Esophagus (tissue), 2 donors: ENCODE measurements at regions not wholly inside any gene's neighbourhood (a gene's known extent, or its start where the extent isn't known, plus 50 kb on each side); places are given as distances from the start of the nearest gene placed in this dataset.
A peak's percentile ranks its signal among the peaks of the same experiment; 100 is the strongest.

Source experiments
- H3K27ac ChIP-seq, 2 donors: one replicate each; pipeline ENCODE4 v1.5.1; 2013; ENCODE audit warnings: low read depth in 2 of 2, mild to moderate bottlenecking in 2 of 2, inconsistent platforms in 1 of 2, low read length in 1 of 2, moderate library complexity in 1 of 2
- H3K27me3 ChIP-seq, 2 donors: one replicate each; pipeline ENCODE4 v1.6.1; 2013; ENCODE audit warnings: low read length in 2 of 2, control low read depth in 1 of 2, mild to moderate bottlenecking in 1 of 2; ENCODE audit not compliant: insufficient read depth in 2 of 2, control insufficient read depth in 1 of 2
- H3K36me3 ChIP-seq, 2 donors: one replicate each; pipeline ENCODE4 v1.6.1; 2013; ENCODE audit warnings: low read length in 1 of 2; ENCODE audit not compliant: control insufficient read depth in 2 of 2, insufficient read depth in 2 of 2
- H3K4me1 ChIP-seq, 2 donors: one replicate each; pipeline ENCODE4 v1.6.1; 2013; ENCODE audit warnings: low read length in 1 of 2; ENCODE audit not compliant: control insufficient read depth in 2 of 2, insufficient read depth in 2 of 2
- H3K4me3 ChIP-seq, 2 donors: one replicate each; pipeline ENCODE4 v1.5.1; 2013; ENCODE audit warnings: low read length in 2 of 2, mild to moderate bottlenecking in 2 of 2, low read depth in 1 of 2, moderate library complexity in 1 of 2
- H3K9me3 ChIP-seq, 2 donors: one replicate each; pipeline ENCODE4 v1.6.1; 2013; ENCODE audit warnings: mild to moderate bottlenecking in 2 of 2, low read depth in 1 of 2, low read length in 1 of 2, moderate library complexity in 1 of 2; ENCODE audit not compliant: control insufficient read depth in 2 of 2, insufficient read depth in 1 of 2
- WGBS, 2 donors: extraction: QIAGEN DNeasy Blood & Tissue Kit; methylation state at CpG; one replicate each; pipeline ENCODE4 v1.1.7; 2013; 5-methylcytosine and 5-hydroxymethylcytosine counted together
- donor health status: healthy with polysubstance abuse.
- donor health status: Bipolar disorder and iron deficiency.

GRCh38 chr16:85235991-85236817, 123.9 kb upstream of the CIBAR2 start:
- WGBS, 2 donors: 20 to 34% methylated on average over 15 to 20 of the region's 20 CpGs
- Histone ChIP-seq H3K36me3 (no peaks in the 10 kb centered on the region), H3K4me3 (no peak overlapping the region), H3K27me3 (no peaks in the 10 kb centered on the region), H3K27ac (peak overlapping the region in 1 of 2 donors; percentile 46), H3K9me3 (no peaks in the 10 kb centered on the region), H3K4me1 (peaks cover 2 to 9% of the 10 kb centered on the region in 2 donors)

- Histone ChIP-seq H3K27ac (no peak overlapping the region), H3K4me3 (no peak overlapping the region), H3K36me3 (no peaks in the 10 kb centered on the region), H3K4me1 (peaks cover 1 to 9% of the 10 kb centered on the region in 2 donors), H3K27me3 (no peaks in the 10 kb centered on the region), H3K9me3 (no peaks in the 10 kb centered on the region)
- WGBS, 2 donors: 72 to 73% methylated on average over 5 of the region's 5 CpGs
These were observed 124.5 kb upstream of the CIBAR2 start for GRCh38 chr16:85236818-85237150.

- no peak overlapping the region for H3K27ac ChIP-seq
- no peaks in the 10 kb centered on the region for H3K27me3 ChIP-seq
- 74 to 77% methylated on average over 6 of the region's 6 CpGs for WGBS, 2 donors
- no peaks in the 10 kb centered on the region for H3K36me3 ChIP-seq
- H3K4me1 ChIP-seq: peaks cover 0 to 9% of the 10 kb centered on the region in 2 donors
- no peaks in the 10 kb centered on the region for H3K9me3 ChIP-seq
- H3K4me3 ChIP-seq: no peak overlapping the region
These were observed 125.5 kb upstream of the CIBAR2 start for GRCh38 chr16:85237817-85238216.

- H3K36me3 ChIP-seq: no peaks in the 10 kb centered on the region
- no peaks in the 10 kb centered on the region for H3K27me3 ChIP-seq
- H3K9me3 ChIP-seq: no peaks in the 10 kb centered on the region
- WGBS, 2 donors: 41 to 65% methylated on average over 17 of the region's 17 CpGs
- H3K4me3 ChIP-seq: no peak overlapping the region
- peaks cover 0 to 9% of the 10 kb centered on the region in 2 donors for H3K4me1 ChIP-seq
- no peak overlapping the region for H3K27ac ChIP-seq
These were observed 126.0 kb upstream of the CIBAR2 start for GRCh38 chr16:85238233-85238647.

GRCh38 chr16:85239239-85239638, 127.0 kb upstream of the CIBAR2 start:
- no peaks in the 10 kb centered on the region for H3K9me3 ChIP-seq
- H3K4me1 ChIP-seq: peaks cover 0 to 9% of the 10 kb centered on the region in 2 donors
- H3K4me3 ChIP-seq: no peak overlapping the region
- H3K27ac ChIP-seq: no peak overlapping the region
- WGBS, 2 donors: 82 to 85% methylated on average over 5 of the region's 5 CpGs
- H3K27me3 ChIP-seq: no peaks in the 10 kb centered on the region
- no peaks in the 10 kb centered on the region for H3K36me3 ChIP-seq

- 84 to 91% methylated on average over 8 of the region's 8 CpGs for WGBS, 2 donors
- Histone ChIP-seq H3K27ac (no peak overlapping the region), H3K9me3 (no peaks in the 10 kb centered on the region), H3K4me1 (peaks cover 0 to 9% of the 10 kb centered on the region in 2 donors), H3K36me3 (no peaks in the 10 kb centered on the region), H3K4me3 (no peak overlapping the region), H3K27me3 (no peaks in the 10 kb centered on the region)
These were observed 127.6 kb upstream of the CIBAR2 start for GRCh38 chr16:85239871-85240270.

GRCh38 chr16:85240982-85241924, 129.0 kb upstream of the CIBAR2 start:
- Histone ChIP-seq H3K36me3 (no peaks in the 10 kb centered on the region), H3K9me3 (no peaks in the 10 kb centered on the region), H3K27ac (no peak overlapping the region), H3K4me3 (no peak overlapping the region), H3K4me1 (peaks cover 0 to 4% of the 10 kb centered on the region in 2 donors), H3K27me3 (no peaks in the 10 kb centered on the region)
- 79 to 89% methylated on average over 18 of the region's 18 CpGs for WGBS, 2 donors

GRCh38 chr16:85242140-85242539, 129.9 kb upstream of the CIBAR2 start:
- H3K36me3 ChIP-seq: no peaks in the 10 kb centered on the region
- no peaks in the 10 kb centered on the region for H3K9me3 ChIP-seq
- H3K4me1 ChIP-seq: peaks cover 0 to 4% of the 10 kb centered on the region in 2 donors
- no peaks in the 10 kb centered on the region for H3K27me3 ChIP-seq
- H3K4me3 ChIP-seq: no peak overlapping the region
- no peak overlapping the region for H3K27ac ChIP-seq
- 83 to 92% methylated on average over 10 of the region's 10 CpGs for WGBS, 2 donors

GRCh38 chr16:85243308-85243707, 131.0 kb upstream of the CIBAR2 start:
- Histone ChIP-seq H3K36me3 (no peaks in the 10 kb centered on the region), H3K27ac (no peak overlapping the region), H3K27me3 (no peaks in the 10 kb centered on the region), H3K9me3 (no peaks in the 10 kb centered on the region), H3K4me1 (peaks cover 0 to 4% of the 10 kb centered on the region in 2 donors), H3K4me3 (no peak overlapping the region)
- WGBS, 2 donors: 59 to 75% methylated on average over 12 of the region's 12 CpGs
